NCI-H2081 (cell line): ENCODE measurements at regions not wholly inside any gene's neighbourhood (a gene's known extent, or its start where the extent isn't known, plus 50 kb on each side); places are given as distances from the start of the nearest gene placed in this dataset.

Experiments
- DNase-seq, 2 experiments: peaks; one replicate each; lab custom pipeline; 2025; lab: John Stamatoyannopoulos, UW

GRCh38 chr2:71277536-71278103 is 50.7 kb upstream of the PAIP2B start:
- DNase-seq, result peak; percentile 20 to 40

DNA sequence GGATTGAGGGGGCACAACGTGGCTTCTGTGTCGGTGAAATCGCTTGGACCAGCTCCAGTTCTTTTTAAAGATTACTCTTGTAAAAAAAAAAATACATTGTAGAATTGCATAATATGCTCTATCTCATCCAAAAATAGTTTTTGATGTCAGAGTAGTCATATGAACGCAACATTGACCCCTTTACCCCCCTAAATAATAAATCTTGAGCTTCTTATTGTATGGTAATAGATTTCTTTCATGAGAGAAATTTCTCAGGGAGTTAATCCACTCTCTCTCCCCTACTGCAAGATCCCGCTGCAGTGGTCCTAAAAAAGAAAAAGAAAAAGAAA is 50.2 kb upstream of the PAIP2B start:
- no peak for DNase-seq

DNA sequence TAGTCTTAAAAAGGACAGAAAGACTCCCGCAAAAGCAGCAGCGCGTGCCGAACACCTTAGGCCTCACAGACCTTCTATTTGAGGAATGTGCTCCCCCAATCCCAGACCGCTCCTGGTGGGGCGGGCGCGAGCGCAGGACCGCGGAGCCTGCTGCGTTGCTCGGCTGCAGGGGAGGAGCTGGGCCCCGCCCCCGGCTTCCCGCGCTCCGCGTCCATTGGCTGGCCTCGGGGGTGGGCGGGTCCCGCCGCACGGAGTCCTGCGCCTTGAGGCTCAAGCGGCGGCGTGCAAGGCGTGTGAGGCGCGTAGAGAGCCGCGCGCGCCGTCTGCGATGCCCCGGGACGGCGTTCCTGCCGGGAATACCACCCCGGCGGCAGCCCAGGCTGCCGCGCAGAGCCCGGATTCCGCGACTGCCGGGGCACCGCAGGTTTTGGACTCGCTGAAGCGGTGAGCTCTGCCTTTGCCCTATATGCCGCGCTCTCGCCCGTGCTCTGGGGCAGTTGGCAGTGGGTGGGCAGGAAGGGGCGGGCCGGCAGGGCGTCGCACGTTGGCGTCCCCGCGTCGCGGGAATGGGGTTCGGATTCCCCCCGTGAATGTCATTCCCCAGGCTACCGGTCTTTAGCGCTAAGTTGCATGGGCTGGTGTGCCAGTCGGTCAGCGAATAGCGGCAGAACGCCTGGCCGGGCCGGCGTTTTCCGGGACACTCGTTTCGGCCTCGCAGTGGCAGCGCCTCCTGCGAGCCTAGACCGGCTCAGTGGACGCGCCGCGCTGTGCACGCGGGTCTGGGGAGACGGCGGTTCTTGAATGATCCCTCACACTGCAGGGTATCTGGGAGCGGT is 49.6 kb upstream of the PAIP2B start:
- peak; percentile 84 to 86 for DNase-seq
